Muscle of back (tissue), 3 donors: ENCODE measurements at regions not wholly inside any gene's neighbourhood (a gene's known extent, or its start where the extent isn't known, plus 50 kb on each side); places are given as distances from the start of the nearest gene placed in this dataset.
A peak's percentile ranks its signal among the peaks of the same experiment; 100 is the strongest.

ENCODE experiments used
- DNase-seq, 3 donors: peaks; one replicate each; pipeline versions ENCODE4 v3.0.0 to v3.0.0-alpha.2; 2013

- no peak for DNase-seq
Observed at GRCh38 chr6:21423106-21423854, 170.3 kb upstream of the SOX4 start.

- DNase-seq, result no peak
Observed at GRCh38 chr6:21426841-21427490, 166.6 kb upstream of the SOX4 start.

GRCh38 chr6:21429291-21429690 lies 164.3 kb upstream of the SOX4 start:
- no peak for DNase-seq

- no peak for DNase-seq
Observed at GRCh38 chr6:21431526-21431925, 162.0 kb upstream of the SOX4 start.

- no peak for DNase-seq
Observed at GRCh38 chr6:21436625-21437024, 156.9 kb upstream of the SOX4 start.

- no peak for DNase-seq
Observed at GRCh38 chr6:21437581-21437980, 156.0 kb upstream of the SOX4 start.

- no peak for DNase-seq
Observed at GRCh38 chr6:21438237-21438985, 155.1 kb upstream of the SOX4 start.

GRCh38 chr6:21438986-21439352 lies 154.6 kb upstream of the SOX4 start:
- DNase-seq, result no peak

DNA sequence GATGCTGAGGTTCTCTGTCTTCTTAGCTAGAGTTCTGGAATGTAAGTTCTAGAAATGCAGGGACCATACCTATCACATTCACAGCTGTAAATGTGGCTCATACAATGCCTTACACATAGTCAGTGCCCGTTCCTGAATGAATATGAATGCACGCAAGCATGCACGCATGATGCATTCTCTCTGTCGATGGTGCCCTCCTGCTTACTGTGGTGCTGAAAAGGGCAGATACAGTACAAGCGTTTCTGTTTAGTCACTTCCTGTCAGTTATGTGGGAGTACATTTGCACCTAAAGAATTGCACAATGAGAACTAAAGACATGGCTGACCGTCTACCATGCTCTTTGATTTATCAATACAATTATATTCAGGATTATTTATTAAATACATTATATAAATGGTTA lies 152.2 kb upstream of the SOX4 start:
- DNase-seq, result no peak

DNA sequence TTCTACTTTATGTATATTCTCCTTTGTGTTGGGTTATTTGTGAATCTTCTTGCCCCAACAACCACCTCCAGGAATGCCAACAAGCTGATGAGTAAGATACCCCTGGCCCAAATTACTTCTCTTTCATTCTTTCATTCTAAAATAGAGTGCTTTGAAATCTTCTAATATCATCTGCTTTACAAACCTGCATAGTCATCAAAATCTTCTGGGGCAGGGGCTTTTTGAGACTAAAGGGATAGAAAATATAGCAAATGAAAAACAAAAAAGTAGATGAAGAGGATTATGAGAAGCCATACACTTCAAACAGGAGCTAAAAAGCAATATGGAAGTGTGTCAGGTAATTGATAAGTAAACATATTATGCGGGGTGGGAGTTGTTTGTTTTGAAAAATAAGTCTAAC lies 150.7 kb upstream of the SOX4 start:
- no peak for DNase-seq

DNA sequence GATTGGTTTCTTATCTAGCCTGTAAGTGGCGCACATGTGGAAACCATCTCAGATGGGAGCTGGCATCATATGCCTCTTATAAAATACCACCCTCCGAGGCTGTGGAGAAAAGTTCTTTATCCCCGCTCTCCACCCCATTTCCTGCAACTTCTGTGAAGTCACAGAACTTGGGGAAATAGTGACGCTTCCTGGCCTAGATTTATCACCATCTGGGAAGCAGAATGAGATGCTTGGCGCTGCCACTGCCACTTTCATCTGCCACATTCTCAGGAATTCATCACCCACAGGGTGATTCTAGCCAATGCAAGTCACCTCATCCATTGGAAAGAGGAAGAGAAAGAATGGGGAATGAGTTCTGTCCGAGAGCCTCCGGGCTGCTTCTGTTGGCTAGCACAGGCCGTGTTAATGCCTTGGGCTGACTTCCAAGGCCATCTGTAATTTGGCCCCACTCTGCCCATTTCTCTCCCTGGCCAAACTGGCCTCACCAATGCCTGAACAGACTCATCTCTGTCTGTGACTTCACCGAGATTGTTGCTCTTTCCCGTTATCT lies 148.8 kb upstream of the SOX4 start:
- no peak for DNase-seq

- DNase-seq, result no peak
Observed at GRCh38 chr6:21447987-21448386, 145.6 kb upstream of the SOX4 start.

- no peak for DNase-seq
Observed at GRCh38 chr6:21448485-21449109, 145.0 kb upstream of the SOX4 start.

- DNase-seq, result no peak
Observed at GRCh38 chr6:21450149-21450548, 143.4 kb upstream of the SOX4 start.

GRCh38 chr6:21450628-21451027 lies 142.9 kb upstream of the SOX4 start:
- no peak for DNase-seq

DNA sequence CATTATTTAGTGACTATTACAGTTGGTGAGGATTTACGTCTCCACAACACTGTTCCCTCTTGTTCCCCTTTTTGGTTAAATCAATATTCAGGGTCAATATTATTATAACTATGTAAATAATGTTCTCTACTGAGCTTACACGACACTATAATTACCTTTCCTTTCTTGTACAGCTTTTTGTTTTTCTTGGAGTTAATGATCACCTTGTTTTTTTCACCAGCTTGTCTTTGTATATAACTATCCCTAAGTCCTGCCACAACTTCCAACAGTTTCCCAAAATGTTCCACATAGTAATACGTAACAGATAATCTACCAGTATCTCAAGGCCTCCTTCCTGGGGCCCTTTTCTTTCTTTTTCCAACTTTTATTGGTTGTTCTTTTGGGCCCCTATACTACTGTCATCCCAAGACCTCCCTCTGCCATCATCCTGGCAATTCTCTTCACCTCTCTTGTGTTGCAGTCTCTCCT lies 142.0 kb upstream of the SOX4 start:
- DNase-seq, result no peak

GRCh38 chr6:21454262-21454661 lies 139.3 kb upstream of the SOX4 start:
- no peak for DNase-seq

GRCh38 chr6:21455071-21455470 lies 138.5 kb upstream of the SOX4 start:
- DNase-seq, result peak in 1 of 3 donors; percentile 26

- DNase-seq, result no peak
Observed at GRCh38 chr6:21457647-21458046, 135.9 kb upstream of the SOX4 start.

GRCh38 chr6:21459641-21460040 lies 133.9 kb upstream of the SOX4 start:
- DNase-seq, result no peak

DNA sequence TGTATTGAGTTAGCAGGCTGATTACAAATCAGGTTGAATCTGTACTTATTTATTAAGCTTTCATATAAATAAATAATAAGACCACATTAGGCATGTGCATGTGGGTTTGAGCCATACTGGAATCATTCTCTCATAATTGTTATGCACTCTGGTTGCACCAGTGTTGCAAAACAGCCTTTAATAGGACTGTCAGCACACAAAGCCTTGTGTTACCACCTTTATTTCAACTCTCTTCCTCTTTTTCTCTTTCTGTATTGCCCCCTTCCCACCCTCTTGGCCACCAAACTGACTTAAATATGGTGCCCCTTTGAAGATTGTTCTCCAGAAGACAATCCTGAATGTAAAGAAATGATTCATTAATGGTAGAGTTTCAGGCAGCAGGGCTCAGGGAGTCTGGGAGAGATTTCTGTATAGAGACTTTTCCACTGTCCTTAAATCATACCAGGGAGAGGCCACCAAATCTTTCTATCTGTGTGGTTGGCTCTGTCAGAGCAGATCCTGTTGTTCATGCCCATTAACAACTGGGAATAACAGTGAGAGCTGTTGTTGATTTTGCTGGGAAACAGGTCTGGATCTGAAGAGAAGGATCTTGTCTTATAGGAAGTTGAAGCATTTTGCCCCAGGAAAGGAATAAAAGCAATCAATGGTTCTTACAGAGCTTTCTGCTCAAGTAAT lies 131.6 kb upstream of the SOX4 start:
- DNase-seq, result no peak

- DNase-seq, result no peak
Observed at GRCh38 chr6:21462519-21462852, 131.1 kb upstream of the SOX4 start.
